ENCODE measurements at regions not wholly inside any gene's neighbourhood (a gene's known extent, or its start where the extent isn't known, plus 50 kb on each side); places are given as distances from the start of the nearest gene placed in this dataset.
"Not testable (repeated sequence)": the region's sequence is repeated elsewhere in the genome, so short reads cannot be mapped to it uniquely, and the experiment has no call there.

DNA sequence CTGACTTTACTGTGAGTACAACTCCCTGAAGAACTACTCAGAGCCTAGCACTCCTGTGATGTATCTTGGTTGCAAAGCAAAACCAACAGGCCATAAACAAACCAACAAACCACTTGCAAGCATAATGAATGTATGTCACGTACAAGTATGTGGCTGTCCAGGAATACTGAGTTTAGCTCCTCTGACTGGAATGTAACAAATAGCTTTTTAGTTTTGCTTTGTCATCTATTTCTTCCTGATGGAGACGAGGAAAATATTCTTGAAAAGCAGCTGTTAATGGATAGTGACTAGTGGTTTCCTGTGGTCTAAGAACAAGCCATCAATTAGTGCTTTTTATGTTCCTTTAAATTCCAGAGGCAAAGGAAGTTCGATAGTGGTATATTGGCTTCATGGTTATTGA is 101.9 kb upstream of the LY86 start:
- H3K4me1 ChIP-seq (ENCODE audit: control insufficient read depth, low read length): no peaks in the 10 kb centered on the region
- H3K9me2 ChIP-seq (replicated peaks; ENCODE audit: control insufficient read depth, low read length): no peaks in the 10 kb centered on the region
- no peak for TF ChIP-seq EZH2phosphoT487 (IDR thresholded peaks at IDR 0.05; ENCODE audit: borderline replicate concordance, low read length)
- TF ChIP-seq, protein P1, sequence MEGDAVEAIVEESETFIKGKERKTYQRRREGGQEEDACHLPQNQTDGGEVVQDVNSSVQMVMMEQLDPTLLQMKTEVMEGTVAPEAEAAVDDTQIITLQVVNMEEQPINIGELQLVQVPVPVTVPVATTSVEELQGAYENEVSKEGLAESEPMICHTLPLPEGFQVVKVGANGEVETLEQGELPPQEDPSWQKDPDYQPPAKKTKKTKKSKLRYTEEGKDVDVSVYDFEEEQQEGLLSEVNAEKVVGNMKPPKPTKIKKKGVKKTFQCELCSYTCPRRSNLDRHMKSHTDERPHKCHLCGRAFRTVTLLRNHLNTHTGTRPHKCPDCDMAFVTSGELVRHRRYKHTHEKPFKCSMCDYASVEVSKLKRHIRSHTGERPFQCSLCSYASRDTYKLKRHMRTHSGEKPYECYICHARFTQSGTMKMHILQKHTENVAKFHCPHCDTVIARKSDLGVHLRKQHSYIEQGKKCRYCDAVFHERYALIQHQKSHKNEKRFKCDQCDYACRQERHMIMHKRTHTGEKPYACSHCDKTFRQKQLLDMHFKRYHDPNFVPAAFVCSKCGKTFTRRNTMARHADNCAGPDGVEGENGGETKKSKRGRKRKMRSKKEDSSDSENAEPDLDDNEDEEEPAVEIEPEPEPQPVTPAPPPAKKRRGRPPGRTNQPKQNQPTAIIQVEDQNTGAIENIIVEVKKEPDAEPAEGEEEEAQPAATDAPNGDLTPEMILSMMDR (IDR thresholded peaks at IDR 0.05; ENCODE audit: low read depth, low read length, poor library complexity, severe bottlenecking): no peak
- H3K27ac ChIP-seq (ENCODE audit: low read depth, low read length): no peak overlapping the region
- H4K20me1 ChIP-seq (ENCODE audit: control insufficient read depth, insufficient read depth, low read depth, low read length): no peaks in the 10 kb centered on the region
- H3K9me3 ChIP-seq (ENCODE audit: control insufficient read depth, insufficient read depth, low read length): no peaks in the 10 kb centered on the region
- H3K79me2 ChIP-seq (ENCODE audit: control insufficient read depth, low read length): no peaks in the 10 kb centered on the region
- no peaks in the 10 kb centered on the region for H3K27me3 ChIP-seq (ENCODE audit: control insufficient read depth, low read length)
- H3K36me3 ChIP-seq (ENCODE audit: control insufficient read depth, low read length): no peaks in the 10 kb centered on the region
- no peak overlapping the region for H3K4me3 ChIP-seq (ENCODE audit: low read length)
- H3F3A ChIP-seq (ENCODE audit: control insufficient read depth, insufficient read depth): no peaks in the 10 kb centered on the region
- H3K4me2 ChIP-seq (ENCODE audit: low read length): no peak overlapping the region

DNA sequence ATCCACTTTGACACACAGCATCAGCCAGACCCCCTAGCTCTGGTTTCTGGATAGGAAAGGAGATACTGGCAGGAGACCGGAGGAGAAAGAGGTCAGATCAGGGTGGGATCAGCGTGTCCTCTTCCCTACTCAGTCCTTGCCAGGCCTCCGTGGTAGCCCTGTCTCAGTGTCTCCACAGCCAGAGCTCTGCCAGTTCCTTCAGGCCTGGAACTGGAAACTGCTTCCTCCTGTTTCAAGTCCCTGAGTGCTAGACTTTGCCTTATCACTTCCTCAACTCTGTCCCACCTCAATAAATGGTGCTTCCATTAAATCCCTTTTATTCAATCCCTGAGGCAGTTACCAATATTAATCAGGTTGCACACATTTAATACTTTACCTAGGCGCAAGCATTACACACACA is 96.8 kb upstream of the LY86 start:
- peaks cover 7% of the 10 kb centered on the region for H3K4me1 ChIP-seq (ENCODE audit: control insufficient read depth, low read length)
- no peaks in the 10 kb centered on the region for H3K79me2 ChIP-seq (ENCODE audit: control insufficient read depth, low read length)
- H3K36me3 ChIP-seq (ENCODE audit: control insufficient read depth, low read length): no peaks in the 10 kb centered on the region
- H3K27ac ChIP-seq (ENCODE audit: low read depth, low read length): no peak overlapping the region
- TF ChIP-seq, protein P1 (IDR thresholded peaks at IDR 0.05; ENCODE audit: low read depth, low read length, poor library complexity, severe bottlenecking): no peak
- TF ChIP-seq EZH2phosphoT487 (IDR thresholded peaks at IDR 0.05; ENCODE audit: borderline replicate concordance, low read length): no peak
- no peak overlapping the region for H3K4me2 ChIP-seq (ENCODE audit: low read length)
- H3K27me3 ChIP-seq (ENCODE audit: control insufficient read depth, low read length): no peaks in the 10 kb centered on the region
- H3K9me3 ChIP-seq (ENCODE audit: control insufficient read depth, insufficient read depth, low read length): no peaks in the 10 kb centered on the region
- H3K9me2 ChIP-seq (replicated peaks; ENCODE audit: control insufficient read depth, low read length): no peaks in the 10 kb centered on the region
- H3K4me3 ChIP-seq (ENCODE audit: low read length): no peak overlapping the region
- no peaks in the 10 kb centered on the region for H4K20me1 ChIP-seq (ENCODE audit: control insufficient read depth, insufficient read depth, low read depth, low read length)
- no peaks in the 10 kb centered on the region for H3F3A ChIP-seq (ENCODE audit: control insufficient read depth, insufficient read depth)

DNA sequence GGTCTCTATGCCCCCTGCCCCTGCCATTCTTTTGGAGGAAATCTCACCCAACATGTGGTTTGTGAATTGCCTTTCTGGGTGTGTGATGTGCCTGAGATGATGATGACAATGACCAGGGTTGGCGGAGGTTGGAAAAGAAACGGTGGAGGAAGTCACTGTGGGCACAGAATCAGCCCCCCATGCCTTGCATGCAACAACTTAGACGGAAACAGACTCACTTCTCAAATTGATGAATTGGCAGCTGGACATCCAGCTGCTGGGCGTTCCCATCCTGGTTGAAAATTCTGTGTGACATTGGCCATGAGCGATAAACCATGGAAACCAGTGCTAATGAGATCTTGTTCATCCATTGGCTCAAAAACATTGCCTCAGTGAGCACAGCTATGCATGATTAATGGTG is 95.8 kb upstream of the LY86 start:
- no peaks in the 10 kb centered on the region for H3K36me3 ChIP-seq (ENCODE audit: control insufficient read depth, low read length)
- no peaks in the 10 kb centered on the region for H3K9me2 ChIP-seq (replicated peaks; ENCODE audit: control insufficient read depth, low read length)
- H3K27me3 ChIP-seq (ENCODE audit: control insufficient read depth, low read length): no peaks in the 10 kb centered on the region
- no peaks in the 10 kb centered on the region for H3F3A ChIP-seq (ENCODE audit: control insufficient read depth, insufficient read depth)
- no peak overlapping the region for H3K27ac ChIP-seq (ENCODE audit: low read depth, low read length)
- H3K4me3 ChIP-seq (ENCODE audit: low read length): no peak overlapping the region
- no peaks in the 10 kb centered on the region for H3K79me2 ChIP-seq (ENCODE audit: control insufficient read depth, low read length)
- no peak overlapping the region for H3K4me2 ChIP-seq (ENCODE audit: low read length)
- H3K9me3 ChIP-seq (ENCODE audit: control insufficient read depth, insufficient read depth, low read length): no peaks in the 10 kb centered on the region
- H3K4me1 ChIP-seq (ENCODE audit: control insufficient read depth, low read length): peaks cover 7% of the 10 kb centered on the region
- no peaks in the 10 kb centered on the region for H4K20me1 ChIP-seq (ENCODE audit: control insufficient read depth, insufficient read depth, low read depth, low read length)
- TF ChIP-seq, protein P1 (IDR thresholded peaks at IDR 0.05; ENCODE audit: low read depth, low read length, poor library complexity, severe bottlenecking): no peak
- TF ChIP-seq EZH2phosphoT487 (IDR thresholded peaks at IDR 0.05; ENCODE audit: borderline replicate concordance, low read length): no peak

DNA sequence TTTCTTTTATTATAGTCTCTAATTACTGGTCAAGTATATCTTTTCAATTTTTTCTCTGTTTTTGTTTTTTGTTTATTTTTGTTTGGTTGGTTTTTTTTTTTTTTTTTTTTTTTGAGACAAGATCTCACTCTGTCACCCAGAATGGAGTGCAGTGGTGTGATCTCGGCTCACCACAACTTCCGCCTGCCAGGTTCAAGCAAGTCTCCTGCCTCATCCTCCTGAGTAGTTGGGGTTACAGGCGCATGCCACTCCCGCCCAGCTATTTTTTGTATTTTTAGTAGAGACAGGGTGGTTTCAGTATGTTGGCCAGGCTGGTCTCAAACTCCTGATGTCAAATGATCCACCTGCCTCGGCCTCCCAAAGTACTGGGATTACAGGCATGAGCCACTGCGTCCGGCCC is 94.4 kb upstream of the LY86 start:
- H3K27ac ChIP-seq (ENCODE audit: low read depth, low read length); H3K4me2 ChIP-seq (ENCODE audit: low read length); H4K20me1 ChIP-seq (ENCODE audit: control insufficient read depth, insufficient read depth, low read depth, low read length); H3K9me2 ChIP-seq (replicated peaks; ENCODE audit: control insufficient read depth, low read length); H3K79me2 ChIP-seq (ENCODE audit: control insufficient read depth, low read length); H3K4me3 ChIP-seq (ENCODE audit: low read length); H3K27me3 ChIP-seq (ENCODE audit: control insufficient read depth, low read length); H3K4me1 ChIP-seq (ENCODE audit: control insufficient read depth, low read length); H3K36me3 ChIP-seq (ENCODE audit: control insufficient read depth, low read length); H3K9me3 ChIP-seq (ENCODE audit: control insufficient read depth, insufficient read depth, low read length); H3F3A ChIP-seq (ENCODE audit: control insufficient read depth, insufficient read depth): not testable (repeated sequence)
